ENCODE measurements at regions not wholly inside any gene's neighbourhood (a gene's known extent, or its start where the extent isn't known, plus 50 kb on each side); places are given as distances from the start of the nearest gene placed in this dataset.

DNA sequence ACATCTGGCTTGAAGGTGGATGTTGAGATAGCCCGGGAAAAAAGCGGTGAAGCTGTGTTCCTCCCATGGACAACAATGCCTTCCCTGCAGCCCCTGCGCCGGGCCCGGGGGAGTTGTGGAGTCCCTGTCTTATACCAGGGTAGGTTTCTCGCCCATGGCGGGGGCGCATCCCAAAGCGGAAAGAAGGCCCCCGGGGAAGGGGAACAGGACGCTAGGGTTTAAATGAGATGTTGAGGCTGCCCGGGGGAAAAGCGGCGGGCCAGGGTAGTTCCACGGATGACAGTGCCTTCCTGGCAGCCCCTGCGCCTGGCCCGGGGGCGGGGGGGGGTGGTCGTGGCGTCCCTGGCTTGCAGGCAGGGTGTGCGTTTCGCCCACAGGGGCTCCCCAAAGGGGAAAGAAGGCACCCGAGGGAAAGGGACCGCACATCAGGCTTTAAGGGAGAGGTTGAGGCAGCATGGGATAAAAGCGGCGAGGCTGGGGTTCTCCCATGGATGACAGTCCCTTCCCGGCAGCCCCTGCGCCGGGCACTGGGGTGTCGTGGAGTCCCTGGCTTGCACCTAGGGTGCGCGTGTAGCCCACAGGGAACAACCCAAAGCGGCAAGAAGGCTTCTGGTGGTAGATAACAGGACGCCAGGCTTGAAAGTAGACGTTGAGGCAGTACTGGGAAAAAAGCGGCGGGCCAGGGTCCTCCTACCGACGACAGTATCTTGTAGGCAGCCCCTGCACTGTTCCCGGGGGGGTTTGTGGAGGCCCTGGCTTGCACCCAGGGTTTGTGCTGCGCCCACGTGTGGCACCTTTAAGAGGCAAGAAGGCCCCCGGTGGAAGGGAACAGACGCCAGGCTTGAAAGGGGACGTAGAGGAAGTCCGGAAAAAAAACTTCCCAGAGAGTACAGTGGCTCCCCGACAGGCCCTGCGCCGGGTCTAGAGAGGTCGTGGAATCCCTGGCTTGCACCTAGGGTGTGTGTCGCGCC, 160.8 kb upstream of the ALG10B start:
- H3K4me3 ChIP-seq (ENCODE audit: low read depth, low read length, poor library complexity, severe bottlenecking): no peak overlapping the region
- no peak for DNase-seq (ENCODE audit: low spot score)
- H3K36me3 ChIP-seq (ENCODE audit: insufficient read depth, low read length): no peaks in the 10 kb centered on the region
- no peak overlapping the region for H3K27ac ChIP-seq (ENCODE audit: low read depth, low read length, poor library complexity, severe bottlenecking)
- TF ChIP-seq EZH2phosphoT487 (IDR thresholded peaks at IDR 0.05; ENCODE audit: borderline replicate concordance, low read depth, low read length): no peak
- TF ChIP-seq, protein P1, sequence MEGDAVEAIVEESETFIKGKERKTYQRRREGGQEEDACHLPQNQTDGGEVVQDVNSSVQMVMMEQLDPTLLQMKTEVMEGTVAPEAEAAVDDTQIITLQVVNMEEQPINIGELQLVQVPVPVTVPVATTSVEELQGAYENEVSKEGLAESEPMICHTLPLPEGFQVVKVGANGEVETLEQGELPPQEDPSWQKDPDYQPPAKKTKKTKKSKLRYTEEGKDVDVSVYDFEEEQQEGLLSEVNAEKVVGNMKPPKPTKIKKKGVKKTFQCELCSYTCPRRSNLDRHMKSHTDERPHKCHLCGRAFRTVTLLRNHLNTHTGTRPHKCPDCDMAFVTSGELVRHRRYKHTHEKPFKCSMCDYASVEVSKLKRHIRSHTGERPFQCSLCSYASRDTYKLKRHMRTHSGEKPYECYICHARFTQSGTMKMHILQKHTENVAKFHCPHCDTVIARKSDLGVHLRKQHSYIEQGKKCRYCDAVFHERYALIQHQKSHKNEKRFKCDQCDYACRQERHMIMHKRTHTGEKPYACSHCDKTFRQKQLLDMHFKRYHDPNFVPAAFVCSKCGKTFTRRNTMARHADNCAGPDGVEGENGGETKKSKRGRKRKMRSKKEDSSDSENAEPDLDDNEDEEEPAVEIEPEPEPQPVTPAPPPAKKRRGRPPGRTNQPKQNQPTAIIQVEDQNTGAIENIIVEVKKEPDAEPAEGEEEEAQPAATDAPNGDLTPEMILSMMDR (conservative IDR thresholded peaks at IDR 0.05; ENCODE audit: low read length): no peak
- ChIA-PET CTCF (ENCODE audit: unreplicated experiment) (no interaction called here), POLR2A (no interaction called here)
- intact Hi-C loops (cut with micrococcal nuclease; ENCODE audit: unreplicated experiment): no loop called here
- no peak overlapping the region for H3K4me2 ChIP-seq (ENCODE audit: low read length)
- BruUV-seq (replicated peaks): no TSS peak
- no peaks in the 10 kb centered on the region for H3K9me3 ChIP-seq (ENCODE audit: low read length)
- H2AFZ ChIP-seq (ENCODE audit: low read length): no peak overlapping the region
- H3K4me1 ChIP-seq (ENCODE audit: insufficient read depth, low read length, poor library complexity, severe bottlenecking): no peaks in the 10 kb centered on the region
- no peaks in the 10 kb centered on the region for H4K20me1 ChIP-seq (ENCODE audit: insufficient read depth, low read length)
- H3K79me2 ChIP-seq (ENCODE audit: insufficient read depth, low read depth, low read length): no peaks in the 10 kb centered on the region
- no peaks in the 10 kb centered on the region for H3K9me2 ChIP-seq (ENCODE audit: insufficient read depth, low read length)

DNA sequence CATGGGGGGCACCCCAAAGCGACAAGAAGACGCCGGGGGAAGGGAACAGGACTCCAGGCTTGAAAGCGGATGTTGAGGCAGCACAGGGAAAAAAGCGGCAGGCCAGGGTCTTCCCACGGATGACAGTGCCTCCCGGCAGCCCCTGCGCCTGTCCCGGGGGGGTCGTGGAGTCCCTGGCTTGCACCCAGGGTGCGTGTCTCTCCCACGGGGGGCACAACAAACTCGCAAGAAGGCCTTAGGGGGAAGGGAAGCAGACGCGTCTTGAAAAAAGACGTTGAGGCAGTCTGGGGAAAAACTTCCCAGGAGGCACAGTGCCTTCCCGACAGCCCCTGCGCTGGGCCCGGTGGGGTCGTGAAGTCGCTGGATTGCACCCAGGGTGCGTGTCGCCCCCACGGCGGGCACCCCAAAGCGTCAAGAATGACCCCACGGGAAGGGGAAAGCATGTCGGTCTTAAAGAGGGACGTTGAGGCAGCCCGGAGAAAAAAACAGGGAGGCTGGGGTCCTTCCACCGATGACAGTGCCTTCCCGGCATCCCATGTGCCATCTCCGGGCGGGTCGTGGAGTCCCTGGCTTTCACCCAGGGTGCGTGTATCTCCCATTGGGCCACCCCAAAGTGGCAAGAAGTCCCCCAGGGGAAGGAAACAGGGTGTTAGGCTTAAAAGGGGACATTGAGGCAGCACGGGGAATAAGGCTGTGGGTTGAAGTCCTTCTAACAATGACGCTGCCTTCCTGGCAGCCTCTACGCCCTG, 159.9 kb upstream of the ALG10B start:
- Histone ChIP-seq H3K36me3 (ENCODE audit: insufficient read depth, low read length) (no peaks in the 10 kb centered on the region), H3K27ac (ENCODE audit: low read depth, low read length, poor library complexity, severe bottlenecking) (no peak overlapping the region), H3K79me2 (ENCODE audit: insufficient read depth, low read depth, low read length) (no peaks in the 10 kb centered on the region), H2AFZ (ENCODE audit: low read length) (no peak overlapping the region), H4K20me1 (ENCODE audit: insufficient read depth, low read length) (no peaks in the 10 kb centered on the region), H3K4me3 (ENCODE audit: low read depth, low read length, poor library complexity, severe bottlenecking) (no peak overlapping the region), H3K4me1 (ENCODE audit: insufficient read depth, low read length, poor library complexity, severe bottlenecking) (no peaks in the 10 kb centered on the region), H3K9me2 (ENCODE audit: insufficient read depth, low read length) (no peaks in the 10 kb centered on the region), H3K4me2 (ENCODE audit: low read length) (no peak overlapping the region), H3K9me3 (ENCODE audit: low read length) (no peaks in the 10 kb centered on the region)
- CTCF ChIA-PET (ENCODE audit: unreplicated experiment): no interaction called here
- intact Hi-C loops (cut with micrococcal nuclease; ENCODE audit: unreplicated experiment): no loop called here
- BruUV-seq (replicated peaks): no TSS peak
- DNase-seq (ENCODE audit: low spot score): no peak
- POLR2A ChIA-PET: no interaction called here
- no peak for TF ChIP-seq EZH2phosphoT487 (IDR thresholded peaks at IDR 0.05; ENCODE audit: borderline replicate concordance, low read depth, low read length)
- TF ChIP-seq, protein P1 (conservative IDR thresholded peaks at IDR 0.05; ENCODE audit: low read length): no peak
